ENCODE measurements at regions not wholly inside any gene's neighbourhood (a gene's known extent, or its start where the extent isn't known, plus 50 kb on each side); places are given as distances from the start of the nearest gene placed in this dataset.

DNA sequence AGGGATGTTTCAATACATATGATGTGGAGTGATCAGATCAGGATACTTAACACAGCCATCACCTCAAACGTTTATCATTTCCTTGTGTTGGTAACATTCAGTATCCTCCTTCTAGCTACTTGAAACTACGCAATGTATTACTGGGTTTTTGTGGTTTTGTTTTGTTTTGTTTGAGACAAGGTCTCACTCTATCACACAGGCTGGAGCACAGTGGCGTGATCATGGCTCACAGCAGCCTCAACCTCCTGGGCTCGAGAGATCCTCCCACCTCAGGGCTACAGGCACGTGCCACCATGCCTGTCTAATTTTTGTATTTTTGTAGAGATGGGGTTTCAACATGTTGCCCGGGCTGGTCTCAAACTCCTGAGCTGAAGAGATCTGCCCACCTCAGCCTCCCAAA lies 70.2 kb upstream of the BCL11B start:
- H3K4me3 ChIP-seq, result no peak overlapping the region
- H3K27me3 ChIP-seq, result no peaks in the 10 kb centered on the region
- intact Hi-C loops (cut with DNase I), result no loop called here
- H3K27ac ChIP-seq, result no peak overlapping the region
- DNase-seq (ENCODE audit: low spot score in 2 of 2), result no peak
- no peaks in the 10 kb centered on the region for H3K4me1 ChIP-seq
- TF ChIP-seq, protein P1, sequence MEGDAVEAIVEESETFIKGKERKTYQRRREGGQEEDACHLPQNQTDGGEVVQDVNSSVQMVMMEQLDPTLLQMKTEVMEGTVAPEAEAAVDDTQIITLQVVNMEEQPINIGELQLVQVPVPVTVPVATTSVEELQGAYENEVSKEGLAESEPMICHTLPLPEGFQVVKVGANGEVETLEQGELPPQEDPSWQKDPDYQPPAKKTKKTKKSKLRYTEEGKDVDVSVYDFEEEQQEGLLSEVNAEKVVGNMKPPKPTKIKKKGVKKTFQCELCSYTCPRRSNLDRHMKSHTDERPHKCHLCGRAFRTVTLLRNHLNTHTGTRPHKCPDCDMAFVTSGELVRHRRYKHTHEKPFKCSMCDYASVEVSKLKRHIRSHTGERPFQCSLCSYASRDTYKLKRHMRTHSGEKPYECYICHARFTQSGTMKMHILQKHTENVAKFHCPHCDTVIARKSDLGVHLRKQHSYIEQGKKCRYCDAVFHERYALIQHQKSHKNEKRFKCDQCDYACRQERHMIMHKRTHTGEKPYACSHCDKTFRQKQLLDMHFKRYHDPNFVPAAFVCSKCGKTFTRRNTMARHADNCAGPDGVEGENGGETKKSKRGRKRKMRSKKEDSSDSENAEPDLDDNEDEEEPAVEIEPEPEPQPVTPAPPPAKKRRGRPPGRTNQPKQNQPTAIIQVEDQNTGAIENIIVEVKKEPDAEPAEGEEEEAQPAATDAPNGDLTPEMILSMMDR (IDR thresholded peaks at IDR 0.05), result no peak
- no peaks in the 10 kb centered on the region for H3K36me3 ChIP-seq
- no peaks in the 10 kb centered on the region for H3K9me3 ChIP-seq

DNA sequence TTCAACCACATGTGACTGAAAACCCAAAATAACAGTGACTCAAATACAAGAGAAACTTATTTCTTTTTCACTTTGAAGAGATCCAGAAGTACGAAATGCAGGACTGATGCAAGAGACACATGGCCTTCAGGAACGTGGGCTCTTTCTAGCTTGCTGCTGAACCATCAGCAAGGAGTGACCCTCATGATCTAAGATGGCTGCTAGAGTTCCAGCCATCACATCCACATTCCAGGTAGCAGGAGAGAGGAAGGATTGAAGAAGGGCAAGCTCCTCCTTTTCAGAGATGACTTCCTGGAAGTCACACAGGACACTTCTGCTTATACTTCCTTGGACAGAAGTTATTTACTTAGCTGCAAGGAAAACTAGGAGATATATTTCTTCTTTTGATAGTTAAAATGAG lies 67.6 kb upstream of the BCL11B start:
- no peak overlapping the region for H3K4me3 ChIP-seq
- DNase-seq (ENCODE audit: low spot score in 2 of 2), result no peak
- H3K27me3 ChIP-seq, result no peaks in the 10 kb centered on the region
- TF ChIP-seq, protein P1 (IDR thresholded peaks at IDR 0.05), result no peak
- intact Hi-C loops (cut with DNase I), result no loop called here
- no peaks in the 10 kb centered on the region for H3K36me3 ChIP-seq
- H3K27ac ChIP-seq, result no peak overlapping the region
- H3K9me3 ChIP-seq, result no peaks in the 10 kb centered on the region
- H3K4me1 ChIP-seq, result no peaks in the 10 kb centered on the region

DNA sequence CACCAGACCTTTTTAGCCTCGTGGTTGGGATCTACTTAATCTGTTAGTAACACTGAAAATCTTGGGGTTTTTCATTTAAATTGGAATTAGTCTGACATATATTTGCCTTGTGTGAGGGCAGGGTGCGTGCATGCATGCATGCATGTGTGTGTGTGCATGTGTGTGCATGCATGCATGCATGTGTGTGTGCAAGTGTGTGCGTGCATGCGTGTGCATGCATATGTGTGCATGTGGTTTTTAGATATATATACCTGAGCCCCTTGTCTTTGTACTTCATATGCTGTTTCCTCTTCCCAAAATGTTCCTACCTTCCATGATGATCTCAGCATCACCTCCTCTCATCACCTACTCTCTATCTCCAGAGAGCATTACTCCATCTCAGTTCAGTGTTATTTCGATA lies 66.3 kb upstream of the BCL11B start:
- TF ChIP-seq, protein P1 (IDR thresholded peaks at IDR 0.05), result no peak
- Histone ChIP-seq H3K9me3 (no peaks in the 10 kb centered on the region), H3K27me3 (no peaks in the 10 kb centered on the region), H3K4me1 (no peaks in the 10 kb centered on the region), H3K27ac (no peak overlapping the region), H3K36me3 (no peaks in the 10 kb centered on the region), H3K4me3 (no peak overlapping the region)
- no peak for DNase-seq (ENCODE audit: low spot score in 2 of 2)
- intact Hi-C loops (cut with DNase I), result no loop called here

DNA sequence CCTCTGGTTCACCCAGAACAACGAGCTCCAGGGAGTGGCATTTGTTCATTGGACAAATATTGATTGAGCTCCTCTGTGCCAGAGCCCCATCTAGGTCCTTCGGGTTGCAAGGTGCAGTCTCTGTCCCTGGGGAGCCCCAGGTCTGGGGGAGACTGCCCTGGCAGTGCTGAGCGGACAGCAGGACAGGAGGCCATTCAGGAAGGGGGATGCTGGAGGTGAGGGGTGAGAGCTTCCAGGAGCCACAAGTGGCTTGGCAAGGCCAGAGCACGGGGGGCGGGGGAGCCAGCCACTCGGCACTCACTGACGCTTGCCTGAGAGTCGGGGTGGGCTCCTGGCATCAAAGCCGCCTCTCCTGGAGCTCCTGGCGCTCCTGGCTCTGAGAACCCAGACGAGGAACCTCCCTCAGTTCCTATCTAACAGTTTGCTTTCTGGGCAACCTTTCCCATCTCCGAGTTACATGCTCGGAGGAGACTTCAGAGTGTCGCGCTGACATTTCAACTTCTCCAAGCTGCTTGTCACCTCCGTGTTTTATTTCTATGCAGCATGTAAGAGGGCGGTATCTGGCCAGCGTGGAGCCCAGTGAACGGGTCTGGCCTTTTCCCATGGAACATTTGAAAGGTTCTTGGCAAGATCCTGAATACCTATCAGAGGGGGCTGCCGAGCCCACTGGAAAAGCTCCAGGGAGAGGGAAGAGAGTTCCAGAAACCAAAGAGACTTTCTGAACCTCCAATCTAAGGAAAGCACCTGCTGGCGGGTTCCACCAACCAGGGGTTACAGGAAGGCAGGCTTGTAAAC lies 62.0 kb upstream of the BCL11B start:
- no peak for DNase-seq (ENCODE audit: low spot score in 2 of 2)
- Histone ChIP-seq H3K9me3 (no peaks in the 10 kb centered on the region), H3K27ac (no peak overlapping the region), H3K4me3 (no peak overlapping the region), H3K27me3 (no peaks in the 10 kb centered on the region), H3K4me1 (no peaks in the 10 kb centered on the region), H3K36me3 (no peaks in the 10 kb centered on the region)
- intact Hi-C loops (cut with DNase I), result no loop called here
- TF ChIP-seq, protein P1 (IDR thresholded peaks at IDR 0.05), result no peak

DNA sequence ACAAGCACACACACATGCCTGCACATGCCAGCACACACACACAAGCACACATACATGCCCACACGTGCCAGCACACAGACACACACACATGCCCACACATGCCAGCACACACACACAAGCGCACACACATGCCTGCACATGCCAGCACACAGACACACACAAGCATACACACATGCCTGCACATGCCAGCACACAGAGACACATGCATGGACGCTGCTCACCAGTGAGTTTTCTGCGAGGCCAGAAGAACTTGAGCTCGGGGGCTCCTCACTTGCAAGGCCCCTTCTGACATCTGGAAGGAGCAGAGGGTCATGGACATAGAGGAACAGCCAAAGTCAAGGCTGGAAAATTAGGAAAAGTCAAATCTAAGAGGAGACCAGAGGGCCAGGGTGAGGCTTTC lies 61.2 kb upstream of the BCL11B start:
- Histone ChIP-seq H3K27ac (no peak overlapping the region), H3K4me1 (no peaks in the 10 kb centered on the region), H3K36me3 (no peaks in the 10 kb centered on the region), H3K9me3 (no peaks in the 10 kb centered on the region), H3K27me3 (no peaks in the 10 kb centered on the region), H3K4me3 (no peak overlapping the region)
- TF ChIP-seq, protein P1 (IDR thresholded peaks at IDR 0.05), result no peak
- no peak for DNase-seq (ENCODE audit: low spot score in 2 of 2)
- intact Hi-C loops (cut with DNase I), result no loop called here

All from ascending aorta (tissue), 2 donors.